GM23338 (cell line): ENCODE measurements at regions not wholly inside any gene's neighbourhood (a gene's known extent, or its start where the extent isn't known, plus 50 kb on each side); places are given as distances from the start of the nearest gene placed in this dataset.

ENCODE experiments used
- CREB1 ChIP-seq: fragments of 250-450 bp; sonication (Bioruptor Pico); IDR thresholded peaks from 2 replicates; pipeline ENCODE4 v1.5.0; 2020; ENCODE audit warnings: low read depth, mild to moderate bottlenecking, moderate library complexity
- CTCF ChIP-seq, 2 experiments: fragments of 200-600 bp in 1 of 2; sonication (generic) in 1 of 2; conservative IDR thresholded peaks; 2 replicates each; pipeline versions ENCODE4 v1.5.1 to v1.6.1; 2016 to 2017; ENCODE audit warnings: antibody characterized with exemption in 2 of 2, low read depth in 2 of 2, mild to moderate bottlenecking in 2 of 2, moderate library complexity in 1 of 2
- ETS1 ChIP-seq: IDR thresholded peaks from 2 replicates; pipeline ENCODE4 v1.6.1; 2016; ENCODE audit warnings: antibody characterized with exemption
- EZH2 ChIP-seq: fragments of 200-600 bp; sonication (generic); IDR thresholded peaks from one replicate; pipeline ENCODE4 v1.8.0; 2017; ENCODE audit warnings: antibody characterized with exemption, mild to moderate bottlenecking, low read depth; ENCODE audit not compliant: unreplicated experiment
- EZH2phosphoT487 ChIP-seq: fragments of 200-600 bp; sonication (generic); IDR thresholded peaks from one replicate; pipeline ENCODE4 v1.8.1; 2018; ENCODE audit warnings: antibody characterized with exemption; ENCODE audit not compliant: unreplicated experiment
- JUNB ChIP-seq: IDR thresholded peaks from one replicate; pipeline ENCODE4 v1.6.1; 2016; ENCODE audit warnings: antibody characterized with exemption; ENCODE audit not compliant: unreplicated experiment
- NANOG ChIP-seq: IDR thresholded peaks from 2 replicates; pipeline ENCODE4 v1.6.1; 2016; ENCODE audit warnings: antibody characterized with exemption, borderline replicate concordance
- POLR2AphosphoS5 ChIP-seq: IDR thresholded peaks from 2 replicates; pipeline ENCODE4 v1.6.1; 2016; ENCODE audit warnings: antibody characterized with exemption, low read depth
- REST ChIP-seq: IDR thresholded peaks from one replicate; pipeline ENCODE4 v1.6.1; 2018; ENCODE audit warnings: antibody characterized with exemption; ENCODE audit not compliant: unreplicated experiment
- STAT1 ChIP-seq: IDR thresholded peaks from one replicate; pipeline ENCODE4 v1.6.1; 2016; ENCODE audit warnings: antibody characterized with exemption; ENCODE audit not compliant: unreplicated experiment
- ZNF114 ChIP-seq: fragments of 250-450 bp; sonication (Bioruptor Pico); IDR thresholded peaks from 2 replicates; pipeline ENCODE4 v1.5.0; 2020; ENCODE audit warnings: mild to moderate bottlenecking, moderate library complexity
- ZNF331 ChIP-seq: fragments of 250-450 bp; sonication (Bioruptor Pico); IDR thresholded peaks from 2 replicates; pipeline ENCODE4 v1.5.0; 2020; ENCODE audit warnings: low read depth, mild to moderate bottlenecking, moderate library complexity

- TF ChIP-seq CTCF (conservative IDR thresholded peaks at IDR 0.05; ENCODE audit: low read depth in 2 of 2) = no peak
- no peak for TF ChIP-seq EZH2
- no peak for TF ChIP-seq POLR2AphosphoS5
- no peak for TF ChIP-seq ZNF114 (CRISPR knock-in tag)
- TF ChIP-seq EZH2phosphoT487 = no peak
- TF ChIP-seq REST = no peak
- no peak for TF ChIP-seq NANOG
- TF ChIP-seq STAT1 = no peak
- TF ChIP-seq ETS1 = no peak
- no peak for TF ChIP-seq JUNB
- no peak for TF ChIP-seq ZNF331
- TF ChIP-seq CREB1 (CRISPR knock-in tag) = no peak
These were observed 176.4 kb upstream of the CST7 start for GRCh38 chr20:24772667-24773066.
